K562 (cell line): ENCODE measurements at regions not wholly inside any gene's neighbourhood (a gene's known extent, or its start where the extent isn't known, plus 50 kb on each side); places are given as distances from the start of the nearest gene placed in this dataset.
"Not testable (repeated sequence)": the region's sequence is repeated elsewhere in the genome, so short reads cannot be mapped to it uniquely, and the experiment has no call there.

Experiments used
- ATAC-seq: fragments of 200-7000 bp; cut with Tn5 transposase; 3 replicates; pipeline ENCODE4 v1.9.1; 2020; ENCODE audit warnings: moderate library complexity
- BruUV-seq: library from RNA; stranded (reverse); fragments of 400-500 nt; replicated peaks from 2 replicates; lab custom pipeline; 2021; lab: Mats Ljungman, UMichigan
- CTCF ChIA-PET: fragments of 300-600 bp; formaldehyde crosslinking; extraction: SDS; loops from one replicate; lab custom pipeline; 2021; ENCODE audit warnings: low intra/inter-chr PET ratio; lab: Yijun Ruan, JAX
- POLR2A ChIA-PET: fragments of 300-600, 350-650 bp; sonication (Branson Sonifier 250); formaldehyde crosslinking; extraction: SDS; loops from one replicate; lab custom pipeline; 2021; ENCODE audit warnings: antibody characterized with exemption, inconsistent platforms; lab: Yijun Ruan, JAX
- DNase-seq, 4 experiments: peaks; one replicate each; pipeline versions ENCODE4 v3.0.0 to v3.0.0-alpha.2; 2011 to 2018; ENCODE audit warnings: low spot score in 3 of 4, mixed read lengths in 3 of 4; ENCODE audit errors: extremely low read depth in 1 of 4
- FAIRE-seq: peaks from 2 replicates; lab custom pipeline; 2011; peaks lifted over from hg19 to GRCh38; lab: Jason Lieb, UNC
- H2AFZ ChIP-seq: 2 replicates; pipeline ENCODE4 v1.6.0; 2011; ENCODE audit warnings: low read depth, low read length, control low read depth, inconsistent platforms
- H3K27ac ChIP-seq: fragments of 200-600 bp; 3 replicates; pipeline ENCODE4 v1.8.0; 2011; ENCODE audit warnings: low read depth, mild to moderate bottlenecking, control low read depth, inconsistent platforms, low read length, moderate library complexity, mixed read lengths; ENCODE audit errors: extremely low read depth
- H3K27me3 ChIP-seq, 2 experiments: fragments of 300-600 bp in 1 of 2; 2 replicates in 1 of 2; 3 replicates in 1 of 2; pipeline versions ENCODE4 v1.6.0 to v1.8.0; 2011; ENCODE audit warnings: inconsistent platforms in 2 of 2, low read length in 2 of 2, mild to moderate bottlenecking in 1 of 2, mixed read lengths in 1 of 2, moderate library complexity in 1 of 2; ENCODE audit not compliant: control insufficient read depth in 2 of 2, insufficient read depth in 2 of 2
- H3K36me3 ChIP-seq: fragments of 300-600 bp; 3 replicates; pipeline ENCODE4 v1.8.0; 2011; ENCODE audit warnings: mild to moderate bottlenecking, low read length, inconsistent platforms; ENCODE audit not compliant: control insufficient read depth, insufficient read depth
- H3K4me1 ChIP-seq, 2 experiments: fragments of 200-600 bp in 1 of 2; replicated peaks in 1 of 2; 2 replicates in 1 of 2; 3 replicates in 1 of 2; pipeline versions ENCODE4 v1.5.1 to v1.8.0; 2011; ENCODE audit warnings: inconsistent platforms in 2 of 2, low read length in 2 of 2, mild to moderate bottlenecking in 1 of 2, mixed read lengths in 1 of 2, moderate library complexity in 1 of 2; ENCODE audit not compliant: control insufficient read depth in 2 of 2, insufficient read depth in 2 of 2
- H3K4me2 ChIP-seq: 2 replicates; pipeline ENCODE4 v1.6.1; 2011; ENCODE audit warnings: low read length, control low read depth, inconsistent platforms, mixed read lengths; ENCODE audit not compliant: insufficient read depth
- H3K4me3 ChIP-seq: fragments of 200-600 bp; sonication (generic), shearing (Covaris generic); 2 replicates; pipeline ENCODE4 v1.5.1; 2016; ENCODE audit warnings: control low read depth, inconsistent platforms
- H3K79me2 ChIP-seq: fragments of 200-600 bp; 3 replicates; pipeline ENCODE4 v1.8.0; 2011; ENCODE audit warnings: low read length, inconsistent platforms; ENCODE audit not compliant: control insufficient read depth, insufficient read depth
- H3K9ac ChIP-seq, 2 experiments: 2 replicates each; pipeline versions ENCODE4 v1.6.0 to v1.6.1; 2011; ENCODE audit warnings: low read depth in 2 of 2, low read length in 2 of 2, control low read depth in 1 of 2, inconsistent platforms in 1 of 2, mild to moderate bottlenecking in 1 of 2, mixed read lengths in 1 of 2; ENCODE audit not compliant: insufficient read depth in 1 of 2
- H3K9me1 ChIP-seq: one replicate; pipeline ENCODE4 v1.6.0; 2011; ENCODE audit warnings: inconsistent platforms, mild to moderate bottlenecking, low read length, moderate library complexity; ENCODE audit not compliant: control insufficient read depth, insufficient read depth
- H3K9me3 ChIP-seq: replicated peaks from 2 replicates; pipeline ENCODE4 v1.5.1; 2011; ENCODE audit warnings: low read depth, low read length, inconsistent platforms; ENCODE audit not compliant: control insufficient read depth, insufficient read depth
- H4K20me1 ChIP-seq: replicated peaks from 2 replicates; pipeline ENCODE4 v1.6.1; 2011; ENCODE audit warnings: low read length, inconsistent platforms, mixed read lengths; ENCODE audit not compliant: control insufficient read depth, insufficient read depth
- WGBS: fragments of 100-300 bp; shearing (Covaris generic); methylation state at CpG from one replicate; pipeline ENCODE4 v1.1.6; 2016; ENCODE audit warnings: low coverage, mixed read lengths; ENCODE audit not compliant: insufficient coverage; ENCODE audit errors: missing lambda C conversion rate; 5-methylcytosine and 5-hydroxymethylcytosine counted together
- in situ Hi-C: fragments of 300-500 bp; cut with MboI; formaldehyde crosslinking; loops from 4 replicates; pipeline ENCODE4 v1.15.0; 2018; ENCODE audit warnings: inconsistent platforms, mixed read lengths
- intact Hi-C: fragments of 100-400 bp; cut with micrococcal nuclease; formaldehyde crosslinking; loops from 2 replicates; pipeline ENCODE4 v1.14.2; 2022

DNA sequence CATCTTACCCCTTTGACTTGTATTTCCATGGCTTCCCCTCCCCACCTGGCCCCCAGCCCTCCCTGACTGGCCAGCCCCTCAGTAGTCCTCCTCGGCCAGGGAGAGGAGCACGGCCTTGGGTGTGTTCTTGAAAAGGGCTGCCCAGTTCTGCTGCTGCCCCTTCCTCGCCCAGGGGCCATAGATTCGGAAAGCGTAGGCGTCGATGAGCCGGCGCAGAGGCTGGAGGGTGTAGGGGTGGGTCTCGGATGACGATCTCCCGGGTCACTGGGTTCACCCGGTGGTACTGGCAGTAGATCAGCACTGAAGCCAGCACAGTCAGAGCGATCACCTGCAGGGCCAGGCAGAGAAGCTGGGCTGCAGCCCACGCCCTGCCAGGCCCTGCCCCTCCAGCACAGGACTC, 71.7 kb downstream of the ZNF479 start:
- in situ Hi-C loops, H3K9me1 ChIP-seq, H3K9ac ChIP-seq, H3K4me3 ChIP-seq, H3K9me3 ChIP-seq, BruUV-seq, H4K20me1 ChIP-seq, CTCF ChIA-PET, H3K4me1 ChIP-seq, FAIRE-seq, POLR2A ChIA-PET, DNase-seq, intact Hi-C loops, H3K27ac ChIP-seq, H3K79me2 ChIP-seq, H3K36me3 ChIP-seq, ATAC-seq, H3K4me2 ChIP-seq, H3K27me3 ChIP-seq, H2AFZ ChIP-seq: not testable (repeated sequence)
- 2% methylated on average over 10 of the region's 15 CpGs for WGBS

DNA sequence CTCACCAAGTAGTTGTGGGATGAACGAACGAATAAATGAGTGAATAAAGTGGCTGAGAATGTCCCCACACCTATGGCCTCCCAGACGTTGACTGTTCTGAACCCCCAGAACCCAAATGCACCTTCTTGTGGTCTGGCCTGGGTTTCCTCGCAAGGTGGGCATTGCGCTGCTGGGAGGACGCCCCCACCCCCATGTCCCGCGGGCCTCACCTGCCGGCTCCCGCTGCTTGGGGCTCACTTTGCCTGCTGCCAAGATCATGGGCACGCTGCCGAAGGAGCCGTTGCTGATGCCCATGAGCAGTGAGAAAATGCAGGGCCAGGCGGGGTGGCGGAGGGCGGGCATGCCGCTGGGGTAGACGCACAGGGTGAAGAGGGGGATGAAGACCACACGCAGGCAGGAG, 115.9 kb downstream of the ZNF479 start:
- CTCF ChIA-PET, H3K27ac ChIP-seq, H4K20me1 ChIP-seq, DNase-seq, H3K36me3 ChIP-seq, BruUV-seq, H2AFZ ChIP-seq, H3K79me2 ChIP-seq, H3K9me3 ChIP-seq, in situ Hi-C loops, POLR2A ChIA-PET, H3K4me3 ChIP-seq, FAIRE-seq, intact Hi-C loops, H3K4me2 ChIP-seq, H3K9ac ChIP-seq, H3K4me1 ChIP-seq, H3K9me1 ChIP-seq, ATAC-seq, H3K27me3 ChIP-seq: not testable (repeated sequence)
- WGBS, result 3% methylated on average over 8 of the region's 19 CpGs

DNA sequence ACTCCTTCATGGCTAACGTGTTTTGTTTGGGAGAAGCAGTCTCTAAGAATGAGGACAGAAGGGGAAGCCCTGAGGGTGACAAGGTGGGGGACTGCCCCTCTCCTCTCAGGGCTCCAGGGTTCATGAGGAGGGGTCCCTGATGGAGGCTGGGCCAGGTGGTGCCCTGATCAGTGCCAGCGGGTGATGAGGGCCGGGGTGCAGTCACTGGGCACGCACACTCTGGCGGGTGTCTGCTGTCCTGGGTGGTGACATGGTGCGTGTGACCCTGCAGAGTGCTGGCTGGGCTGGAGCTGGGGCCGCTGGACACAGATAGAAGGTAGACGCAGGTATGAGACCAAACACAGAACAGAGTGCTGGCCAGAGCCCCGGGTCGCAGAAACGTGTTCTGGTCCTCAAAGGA, 118.5 kb downstream of the ZNF479 start:
- not testable (repeated sequence) for FAIRE-seq, ATAC-seq

DNA sequence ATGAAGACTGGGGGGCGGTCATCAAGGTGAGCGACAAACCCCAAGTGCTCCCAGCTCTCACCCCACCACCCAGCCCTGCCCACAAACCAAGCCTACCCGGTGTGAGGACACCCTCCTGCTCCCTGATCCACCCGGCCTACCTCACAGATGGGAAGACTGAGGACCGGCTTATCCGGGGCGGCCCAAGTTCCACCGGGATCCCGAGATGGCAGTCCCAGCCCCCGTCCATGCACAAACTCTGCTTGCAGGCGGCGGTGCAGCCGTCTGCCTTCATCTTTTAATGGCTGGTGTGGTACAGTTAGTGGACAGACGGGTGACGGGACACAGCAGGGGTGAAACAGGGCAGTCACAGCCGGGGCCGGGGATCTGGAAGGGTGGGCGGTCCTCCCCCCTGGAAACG, 119.3 kb downstream of the ZNF479 start:
- POLR2A ChIA-PET, result not testable (repeated sequence)

More for the DNA sequence above, 118.5 kb downstream of the ZNF479 start:
- H3K4me1 ChIP-seq, H3K9me1 ChIP-seq, BruUV-seq, H3K4me2 ChIP-seq, H3K27ac ChIP-seq, intact Hi-C loops, H3K79me2 ChIP-seq, H3K9ac ChIP-seq, H3K36me3 ChIP-seq, H3K27me3 ChIP-seq, H2AFZ ChIP-seq, H4K20me1 ChIP-seq, CTCF ChIA-PET, DNase-seq, in situ Hi-C loops, H3K9me3 ChIP-seq, POLR2A ChIA-PET, H3K4me3 ChIP-seq: not testable (repeated sequence)
- 2% methylated on average over 5 of the region's 11 CpGs for WGBS

More for the DNA sequence above, 119.3 kb downstream of the ZNF479 start:
- H3K9ac ChIP-seq, H3K4me3 ChIP-seq, intact Hi-C loops, H3K27me3 ChIP-seq, ATAC-seq, H3K9me1 ChIP-seq, H3K79me2 ChIP-seq, in situ Hi-C loops, H4K20me1 ChIP-seq, FAIRE-seq, H3K4me2 ChIP-seq, CTCF ChIA-PET, DNase-seq, H3K9me3 ChIP-seq, H3K27ac ChIP-seq, H3K36me3 ChIP-seq, H3K4me1 ChIP-seq, BruUV-seq, H2AFZ ChIP-seq: not testable (repeated sequence)
- 3% methylated on average over 11 of the region's 19 CpGs for WGBS
